ENCODE measurements at regions not wholly inside any gene's neighbourhood (a gene's known extent, or its start where the extent isn't known, plus 50 kb on each side); places are given as distances from the start of the nearest gene placed in this dataset.

- TF ChIP-seq POLR2A (IDR thresholded peaks at IDR 0.05) (no peak), CTCF (IDR thresholded peaks at IDR 0.05) (no peak)
Observed at GRCh38 chr4:14124816-14125215, 497.3 kb upstream of the BOD1L1 start.

Data from adrenal gland (tissue), 5 donors.